ENCODE measurements at regions not wholly inside any gene's neighbourhood (a gene's known extent, or its start where the extent isn't known, plus 50 kb on each side); places are given as distances from the start of the nearest gene placed in this dataset.
"Not testable (repeated sequence)": the region's sequence is repeated elsewhere in the genome, so short reads cannot be mapped to it uniquely, and the experiment has no call there.

GRCh38 chr18:30175061-30175574 lies 867.4 kb downstream of the DSC3 start:
- no peak for DNase-seq (ENCODE audit: low spot score)
- in situ Hi-C loops (cut with HindIII; ENCODE audit: low sequenced_read_pairs) = no loop called here

- in situ Hi-C loops (cut with HindIII; ENCODE audit: low sequenced_read_pairs) = no loop called here
- no peak for DNase-seq (ENCODE audit: low spot score)
Observed at GRCh38 chr18:30163573-30163972, 879.0 kb downstream of the DSC3 start.

- no peak for DNase-seq (ENCODE audit: low spot score)
- in situ Hi-C loops (cut with HindIII; ENCODE audit: low sequenced_read_pairs) = no loop called here
Observed at GRCh38 chr18:30160124-30160523, 882.4 kb downstream of the DSC3 start.

- DNase-seq (ENCODE audit: low spot score) = no peak
- in situ Hi-C loops (cut with HindIII; ENCODE audit: low sequenced_read_pairs) = no loop called here
Observed at GRCh38 chr18:30150586-30151250, 891.8 kb downstream of the DSC3 start.

DNA sequence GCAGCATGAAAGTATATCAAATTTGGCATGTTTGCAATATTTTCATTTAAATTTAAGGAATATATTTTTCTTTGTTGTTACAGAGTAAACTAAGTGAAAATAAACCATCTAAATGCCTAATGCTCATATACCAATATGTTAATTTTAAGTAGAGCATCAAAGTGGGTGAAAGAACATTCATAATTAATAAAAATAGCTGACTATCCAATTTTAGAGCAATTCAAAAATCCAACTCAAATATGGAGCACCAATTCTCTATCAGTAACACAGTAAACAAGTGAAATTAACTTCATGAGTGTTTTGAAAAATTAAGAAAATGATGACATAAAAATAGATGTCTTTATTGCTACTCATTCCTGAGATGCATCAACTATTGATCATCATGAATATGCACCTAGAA lies 893.0 kb downstream of the DSC3 start:
- in situ Hi-C loops (cut with HindIII; ENCODE audit: low sequenced_read_pairs) = no loop called here

GRCh38 chr18:30142870-30143269 lies 899.7 kb downstream of the DSC3 start:
- no peak for DNase-seq (ENCODE audit: low spot score)
- in situ Hi-C loops (cut with HindIII; ENCODE audit: low sequenced_read_pairs) = no loop called here

More for the DNA sequence above, 893.0 kb downstream of the DSC3 start:
- no peak for DNase-seq (ENCODE audit: low spot score)

DNA sequence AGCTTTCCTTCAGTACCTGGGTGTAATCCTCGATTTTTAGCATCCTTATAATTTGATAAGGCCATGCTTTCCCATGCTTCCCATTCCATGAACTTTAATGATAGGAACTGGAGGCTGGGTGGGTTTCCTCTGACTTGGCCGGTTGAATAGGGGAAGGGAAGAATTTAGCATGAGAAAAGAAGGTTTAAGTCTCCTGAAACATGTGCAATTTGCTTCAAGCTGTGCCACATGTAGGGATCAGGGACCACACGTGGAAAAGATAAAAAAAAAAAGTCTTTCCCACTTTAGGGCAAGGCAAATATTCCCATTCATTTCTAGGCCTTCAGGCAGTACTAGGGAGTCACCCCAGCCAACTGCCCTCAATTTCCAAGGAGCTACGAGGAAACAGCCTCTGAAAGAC lies 900.3 kb downstream of the DSC3 start:
- in situ Hi-C loops (cut with HindIII; ENCODE audit: low sequenced_read_pairs) = no loop called here
- no peak for DNase-seq (ENCODE audit: low spot score)

GRCh38 chr18:30141506-30141905 lies 901.0 kb downstream of the DSC3 start:
- in situ Hi-C loops (cut with HindIII; ENCODE audit: low sequenced_read_pairs); DNase-seq (ENCODE audit: low spot score): not testable (repeated sequence)

DNA sequence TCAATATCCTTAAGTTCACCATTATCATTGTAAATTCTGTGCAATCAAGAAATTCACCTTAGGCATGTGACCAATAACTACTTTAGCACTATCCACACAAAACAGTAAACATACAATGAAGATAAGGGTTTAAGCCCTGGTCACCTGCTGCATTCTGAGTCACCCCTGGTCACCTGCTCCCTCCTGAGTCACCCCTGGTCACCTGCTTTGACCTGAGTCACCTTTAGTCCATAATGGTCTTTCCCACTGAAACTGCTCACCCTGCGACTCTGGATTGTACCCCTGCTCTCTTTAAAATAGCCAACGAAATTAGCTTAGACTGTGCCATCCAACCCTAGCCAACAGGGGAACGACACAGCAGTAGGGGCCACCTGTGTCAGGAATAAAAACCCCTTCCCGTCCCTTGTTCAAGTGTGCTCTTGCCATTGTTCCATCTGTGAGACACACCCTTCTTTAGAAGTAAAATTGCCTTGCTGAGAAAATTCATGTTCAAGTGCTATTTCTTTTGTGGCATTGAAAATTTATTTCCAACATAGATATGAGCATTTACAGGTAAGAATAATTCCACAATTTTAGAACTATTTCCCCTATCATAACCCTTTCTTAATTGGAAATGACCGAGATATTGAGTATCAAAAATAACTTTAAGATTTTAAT lies 902.8 kb downstream of the DSC3 start:
- DNase-seq (ENCODE audit: low spot score) = no peak
- in situ Hi-C loops (cut with HindIII; ENCODE audit: low sequenced_read_pairs) = no loop called here

DNA sequence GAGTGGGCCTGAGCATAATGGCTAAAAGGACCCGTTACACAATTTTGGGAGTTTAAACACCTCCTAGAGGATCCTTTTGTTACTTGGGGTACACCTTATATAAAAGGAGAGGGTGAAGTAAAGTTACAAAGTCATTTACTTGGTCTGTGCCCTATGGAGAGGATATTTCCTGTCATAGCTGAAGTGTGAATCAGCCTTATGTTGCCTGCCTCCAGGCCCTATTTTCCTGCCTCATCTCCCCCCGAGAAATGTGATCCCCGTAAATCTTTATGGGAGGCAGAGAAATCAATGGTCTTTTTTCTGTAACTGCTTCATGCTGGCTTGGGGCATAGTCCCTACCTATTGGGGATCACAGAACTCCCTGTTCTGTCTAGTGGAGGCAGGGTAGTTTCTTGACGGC lies 906.6 kb downstream of the DSC3 start:
- in situ Hi-C loops (cut with HindIII; ENCODE audit: low sequenced_read_pairs) = no loop called here

DNA sequence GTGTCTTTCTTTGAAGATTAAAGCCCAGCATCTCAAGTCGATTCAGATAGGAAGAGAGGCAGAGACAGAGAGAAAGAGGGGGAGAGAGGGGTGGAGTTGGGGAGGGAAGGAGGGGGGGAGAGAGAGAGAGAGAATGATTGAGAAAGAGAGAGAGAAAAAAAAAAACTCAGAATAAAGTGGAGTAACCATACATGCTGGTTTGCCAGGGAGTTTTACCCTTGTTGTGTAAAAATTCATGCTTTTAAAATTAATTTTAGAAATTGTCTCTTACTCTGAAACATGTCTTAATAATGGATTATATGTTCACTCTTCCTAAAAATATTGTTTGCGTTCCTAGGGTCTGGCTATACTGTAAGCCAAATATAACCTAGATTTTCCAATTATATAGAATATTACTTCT lies 908.5 kb downstream of the DSC3 start:
- in situ Hi-C loops (cut with HindIII; ENCODE audit: low sequenced_read_pairs) = no loop called here
- DNase-seq (ENCODE audit: low spot score) = no peak

More for the DNA sequence above, 906.6 kb downstream of the DSC3 start:
- no peak for DNase-seq (ENCODE audit: low spot score)

DNA sequence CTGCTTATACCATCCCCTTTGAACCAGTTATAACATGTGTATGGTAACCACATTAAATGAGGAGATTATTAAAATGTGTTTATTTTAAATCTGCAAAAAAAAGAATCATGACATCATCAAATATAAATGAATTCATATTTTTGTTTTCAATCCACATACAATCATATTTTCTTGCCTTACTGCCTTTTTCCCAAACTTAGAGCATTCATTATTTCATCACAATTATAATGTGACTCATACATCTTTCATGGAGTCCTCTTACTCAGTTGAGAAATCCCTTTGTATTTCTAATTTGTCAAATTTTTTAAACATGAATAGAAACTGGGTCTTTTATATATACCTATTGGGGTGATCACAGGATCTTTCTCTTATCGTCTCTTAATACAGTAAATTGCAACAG lies 909.6 kb downstream of the DSC3 start:
- no peak for DNase-seq (ENCODE audit: low spot score)
- in situ Hi-C loops (cut with HindIII; ENCODE audit: low sequenced_read_pairs) = no loop called here

DNA sequence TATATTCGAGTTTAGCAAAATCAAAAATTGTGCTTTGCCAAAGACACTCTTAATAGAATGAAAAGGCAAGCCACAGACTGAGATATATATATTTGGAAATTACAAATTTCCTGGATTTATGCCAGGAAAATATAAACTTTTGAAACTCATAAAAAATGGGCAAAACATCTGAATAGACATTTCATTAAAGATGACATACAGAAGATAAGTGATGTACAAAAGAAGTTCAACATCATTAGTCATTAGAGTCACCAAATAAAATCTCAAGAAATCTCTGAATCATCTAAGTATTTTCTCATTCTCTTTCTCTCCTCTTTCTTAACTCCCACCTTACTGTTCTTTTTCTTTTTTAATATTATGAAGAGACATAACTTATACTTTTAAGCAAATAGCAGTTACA lies 921.1 kb downstream of the DSC3 start:
- DNase-seq (ENCODE audit: low spot score) = no peak
- in situ Hi-C loops (cut with HindIII; ENCODE audit: low sequenced_read_pairs) = no loop called here

DNA sequence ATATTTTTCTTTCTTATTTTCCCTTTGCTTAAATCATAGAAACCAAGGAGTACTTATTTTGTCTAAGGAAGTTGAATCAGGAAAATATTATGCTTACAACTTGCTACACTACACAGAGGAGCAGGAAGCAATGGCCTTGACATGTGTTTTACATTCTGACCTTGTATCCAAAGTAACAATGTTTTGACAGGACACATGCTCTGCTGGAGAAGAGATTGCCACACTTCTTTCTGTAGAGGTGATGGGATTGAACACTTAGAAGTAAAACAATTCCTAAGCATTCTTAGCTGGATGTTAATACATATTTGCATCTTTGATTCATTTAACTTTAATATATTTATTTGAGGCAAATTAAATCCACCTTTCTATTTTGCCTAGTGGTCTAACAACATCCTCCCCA lies 929.1 kb downstream of the DSC3 start:
- DNase-seq (ENCODE audit: low spot score) = no peak
- in situ Hi-C loops (cut with HindIII; ENCODE audit: low sequenced_read_pairs) = no loop called here

DNA sequence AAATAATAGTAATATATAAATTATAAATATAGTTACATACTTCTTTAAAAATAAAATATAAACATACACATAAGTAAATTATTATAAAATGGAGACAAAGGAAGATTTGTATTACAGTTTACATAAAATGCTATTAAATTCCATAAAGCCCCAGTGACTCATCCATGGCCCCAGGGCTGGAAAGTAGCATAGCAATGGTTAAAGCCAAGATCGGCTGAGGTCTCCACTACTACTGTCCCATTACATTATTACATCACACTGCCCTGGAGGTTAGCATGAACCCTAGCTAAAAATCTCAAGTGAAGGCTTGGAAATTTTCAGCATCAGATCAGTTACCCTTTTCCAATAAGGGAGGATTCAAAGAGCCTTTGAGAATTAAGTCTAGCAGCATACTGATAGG lies 936.2 kb downstream of the DSC3 start:
- no peak for DNase-seq (ENCODE audit: low spot score)
- in situ Hi-C loops (cut with HindIII; ENCODE audit: low sequenced_read_pairs) = no loop called here

DNA sequence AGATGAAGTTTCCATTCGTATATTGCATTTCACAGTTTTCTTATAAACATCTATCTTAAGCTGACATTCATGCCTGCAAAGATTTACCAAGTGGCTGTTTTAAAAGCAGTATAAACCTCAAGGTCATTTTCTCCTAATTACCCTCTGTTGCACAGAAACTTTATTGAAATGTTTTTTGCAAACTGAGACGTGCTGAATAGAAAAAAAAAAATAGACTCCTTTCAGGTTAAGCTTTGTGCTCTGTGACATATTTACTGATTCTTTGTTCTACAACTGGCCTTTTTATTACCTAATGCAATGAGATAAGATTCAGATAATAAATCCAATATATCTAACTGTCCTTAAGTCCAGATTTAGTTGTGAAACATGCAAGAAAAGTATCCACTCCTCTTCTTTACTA lies 938.7 kb downstream of the DSC3 start:
- in situ Hi-C loops (cut with HindIII; ENCODE audit: low sequenced_read_pairs) = no loop called here
- no peak for DNase-seq (ENCODE audit: low spot score)

- in situ Hi-C loops (cut with HindIII; ENCODE audit: low sequenced_read_pairs) = no loop called here
- DNase-seq (ENCODE audit: low spot score) = no peak
Observed at GRCh38 chr18:30096796-30097195, 945.7 kb downstream of the DSC3 start.

- in situ Hi-C loops (cut with HindIII; ENCODE audit: low sequenced_read_pairs) = no loop called here
- DNase-seq (ENCODE audit: low spot score) = no peak
Observed at GRCh38 chr18:30094556-30094955, 948.0 kb downstream of the DSC3 start.

DNA sequence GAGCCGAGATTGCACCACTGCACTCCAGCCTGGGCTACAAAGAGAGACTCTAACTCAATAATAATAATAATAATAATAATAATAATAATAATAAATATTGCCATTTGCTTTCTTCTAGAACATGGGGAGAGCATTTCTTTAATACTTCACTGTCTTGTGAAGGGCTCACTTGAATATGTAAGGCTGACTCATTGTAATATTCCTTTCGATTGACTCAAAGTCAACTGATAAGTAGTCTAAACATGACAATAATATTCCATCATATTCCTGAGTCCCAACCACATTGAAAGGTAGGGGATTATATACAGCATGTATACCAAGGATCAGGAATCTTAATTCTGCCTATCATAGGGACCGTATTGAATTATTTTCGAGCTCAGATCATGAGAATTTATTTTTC lies 949.2 kb downstream of the DSC3 start:
- no peak for DNase-seq (ENCODE audit: low spot score)
- in situ Hi-C loops (cut with HindIII; ENCODE audit: low sequenced_read_pairs) = no loop called here

GRCh38 chr18:30088238-30089015 lies 954.1 kb downstream of the DSC3 start:
- in situ Hi-C loops (cut with HindIII; ENCODE audit: low sequenced_read_pairs) = no loop called here
- no peak for DNase-seq (ENCODE audit: low spot score)

Data from G401 (cell line).